ENCODE measurements at regions not wholly inside any gene's neighbourhood (a gene's known extent, or its start where the extent isn't known, plus 50 kb on each side); places are given as distances from the start of the nearest gene placed in this dataset.

GRCh38 chr1:148263906-148264255 is 111.8 kb upstream of the NBPF11 start (continued):
- TF ChIP-seq ZBTB40 (IDR thresholded peaks at IDR 0.05) (0 out of 2 replicates have a peak, but pooled peaks have one; percentile 18), ZBTB40 (CRISPR knock-in tag; IDR thresholded peaks at IDR 0.05) (no peak)

All from K562 (cell line).